HEK293 (cell line): ENCODE measurements at regions not wholly inside any gene's neighbourhood (a gene's known extent, or its start where the extent isn't known, plus 50 kb on each side); places are given as distances from the start of the nearest gene placed in this dataset.

ENCODE experiments used
- CTCF ChIA-PET: fragments of 350-600 bp; formaldehyde crosslinking; extraction: SDS; loops from one replicate; lab custom pipeline; 2021; ENCODE audit warnings: antibody characterized with exemption; lab: Yijun Ruan, JAX
- POLR2A ChIA-PET: fragments of 300-600 bp; formaldehyde crosslinking; extraction: SDS; loops from one replicate; lab custom pipeline; 2020; ENCODE audit warnings: antibody characterized with exemption, inconsistent platforms; lab: Yijun Ruan, JAX
- H3K27ac ChIP-seq: fragments of 200-500 bp; sonication (Bioruptor generic); 2 replicates; pipeline ENCODE4 v1.5.1; 2014; ENCODE audit warnings: low read depth, low read length, control low read depth, inconsistent platforms; ENCODE audit errors: extremely low read depth
- H3K36me3 ChIP-seq, 2 experiments: fragments of 200-500 bp in 1 of 2; sonication (Bioruptor generic) in 1 of 2; 1 replicate in 1 of 2; 2 replicates in 1 of 2; pipeline ENCODE4 v1.5.1; 2014 to 2017; ENCODE audit warnings: inconsistent platforms in 2 of 2, low read length in 2 of 2; ENCODE audit not compliant: control insufficient read depth in 2 of 2, insufficient read depth in 1 of 2
- H3K4me1 ChIP-seq: fragments of 200-500 bp; sonication (Bioruptor generic); 2 replicates; pipeline ENCODE4 v1.5.1; 2014; ENCODE audit warnings: mild to moderate bottlenecking, low read length, inconsistent platforms; ENCODE audit not compliant: control insufficient read depth, insufficient read depth
- H3K4me3 ChIP-seq: 2 replicates; pipeline ENCODE4 v1.5.1; 2011; ENCODE audit warnings: low read depth, mild to moderate bottlenecking, control low read depth, low read length, moderate library complexity
- H3K9me3 ChIP-seq: fragments of 200-500 bp; sonication (Bioruptor generic); 2 replicates; pipeline ENCODE4 v1.5.1; 2014; ENCODE audit warnings: low read depth, low read length, inconsistent platforms; ENCODE audit not compliant: control insufficient read depth, insufficient read depth
- GLIS2 ChIP-seq: fragments of 450-650 bp; formaldehyde crosslinking; IDR thresholded peaks from 2 replicates; pipeline ENCODE4 v1.5.1; 2016; ENCODE audit warnings: missing biosample characterization, missing genetic modification characterization
- KLF7 ChIP-seq: fragments of 450-650 bp; formaldehyde crosslinking; IDR thresholded peaks from 2 replicates; pipeline ENCODE4 v1.5.1; 2016; ENCODE audit warnings: missing biosample characterization, missing genetic modification characterization, borderline replicate concordance
- ZBTB11 ChIP-seq: fragments of 450-650 bp; formaldehyde crosslinking; conservative IDR thresholded peaks from 2 replicates; pipeline ENCODE4 v1.5.1; 2016; ENCODE audit warnings: low read depth, missing biosample characterization, missing genetic modification characterization
- ZNF16 ChIP-seq: fragments of 450-650 bp; formaldehyde crosslinking; IDR thresholded peaks from 2 replicates; pipeline ENCODE4 v1.5.1; 2016; ENCODE audit warnings: low read depth, missing biosample characterization, missing genetic modification characterization
- ZNF23 ChIP-seq: fragments of 450-650 bp; formaldehyde crosslinking; IDR thresholded peaks from 2 replicates; pipeline ENCODE4 v1.5.1; 2016; ENCODE audit warnings: missing biosample characterization, missing genetic modification characterization, borderline replicate concordance
- ZNF529 ChIP-seq: fragments of 450-650 bp; formaldehyde crosslinking; IDR thresholded peaks from 2 replicates; pipeline ENCODE4 v1.5.1; 2017; ENCODE audit warnings: missing genetic modification characterization, missing biosample characterization; ENCODE audit not compliant: insufficient replicate concordance
- ZNF549 ChIP-seq: fragments of 450-650 bp; IDR thresholded peaks from 2 replicates; pipeline ENCODE4 v1.5.1; 2018; ENCODE audit warnings: missing biosample characterization, missing genetic modification characterization, mild to moderate bottlenecking, inconsistent platforms, moderate library complexity
- ZNF621 ChIP-seq: fragments of 450-650 bp; formaldehyde crosslinking; IDR thresholded peaks from 2 replicates; pipeline ENCODE4 v1.5.1; 2017; ENCODE audit warnings: missing biosample characterization, missing genetic modification characterization
- ZNF677 ChIP-seq: fragments of 450-650 bp; IDR thresholded peaks from 2 replicates; pipeline ENCODE4 v1.5.0; 2018; ENCODE audit warnings: missing biosample characterization, mild to moderate bottlenecking, missing genetic modification characterization, moderate library complexity
- ZNF776 ChIP-seq: fragments of 450-650 bp; formaldehyde crosslinking; IDR thresholded peaks from 2 replicates; pipeline ENCODE4 v1.5.0; 2017; ENCODE audit warnings: missing biosample characterization, missing genetic modification characterization, borderline replicate concordance
- TF ChIP-seq, protein P1 (sequence below): fragments of 450-650 bp; formaldehyde crosslinking; IDR thresholded peaks from 2 replicates; pipeline ENCODE4 v1.5.1; 2016; ENCODE audit warnings: missing biosample characterization, missing genetic modification characterization
- TF ChIP-seq, protein P2 (sequence below): IDR thresholded peaks from 2 replicates; pipeline ENCODE4 v1.6.1; 2011; ENCODE audit warnings: mild to moderate bottlenecking, low read depth, low read length, borderline replicate concordance
- TF ChIP-seq, protein P3 (sequence below): fragments of 450-650 bp; formaldehyde crosslinking; IDR thresholded peaks from 2 replicates; pipeline ENCODE4 v1.5.1; 2017; ENCODE audit warnings: missing biosample characterization, missing genetic modification characterization

DNA sequence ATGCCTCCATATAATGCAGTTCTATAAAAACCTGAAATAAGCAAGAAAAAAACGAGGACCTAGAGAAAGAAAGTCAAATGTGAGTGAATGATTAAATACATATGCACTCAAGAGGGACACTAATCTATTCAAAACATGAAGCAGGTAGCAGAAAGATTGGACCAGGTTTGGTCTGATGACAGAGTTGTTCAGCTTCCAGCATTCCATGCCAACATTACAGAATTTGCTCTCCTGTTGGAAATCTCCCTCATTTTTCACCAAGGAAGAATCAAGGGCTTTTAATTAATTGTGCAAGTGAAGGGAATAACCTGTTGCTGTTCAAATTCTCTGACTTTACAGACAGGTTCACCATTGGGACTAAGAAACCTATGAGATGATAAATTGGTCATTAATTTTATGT is 379.0 kb upstream of the RASGEF1B start (continued):
- TF ChIP-seq, protein P1, sequence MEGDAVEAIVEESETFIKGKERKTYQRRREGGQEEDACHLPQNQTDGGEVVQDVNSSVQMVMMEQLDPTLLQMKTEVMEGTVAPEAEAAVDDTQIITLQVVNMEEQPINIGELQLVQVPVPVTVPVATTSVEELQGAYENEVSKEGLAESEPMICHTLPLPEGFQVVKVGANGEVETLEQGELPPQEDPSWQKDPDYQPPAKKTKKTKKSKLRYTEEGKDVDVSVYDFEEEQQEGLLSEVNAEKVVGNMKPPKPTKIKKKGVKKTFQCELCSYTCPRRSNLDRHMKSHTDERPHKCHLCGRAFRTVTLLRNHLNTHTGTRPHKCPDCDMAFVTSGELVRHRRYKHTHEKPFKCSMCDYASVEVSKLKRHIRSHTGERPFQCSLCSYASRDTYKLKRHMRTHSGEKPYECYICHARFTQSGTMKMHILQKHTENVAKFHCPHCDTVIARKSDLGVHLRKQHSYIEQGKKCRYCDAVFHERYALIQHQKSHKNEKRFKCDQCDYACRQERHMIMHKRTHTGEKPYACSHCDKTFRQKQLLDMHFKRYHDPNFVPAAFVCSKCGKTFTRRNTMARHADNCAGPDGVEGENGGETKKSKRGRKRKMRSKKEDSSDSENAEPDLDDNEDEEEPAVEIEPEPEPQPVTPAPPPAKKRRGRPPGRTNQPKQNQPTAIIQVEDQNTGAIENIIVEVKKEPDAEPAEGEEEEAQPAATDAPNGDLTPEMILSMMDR (tag by site-specific recombination): no peak
- TF ChIP-seq, protein P2, sequence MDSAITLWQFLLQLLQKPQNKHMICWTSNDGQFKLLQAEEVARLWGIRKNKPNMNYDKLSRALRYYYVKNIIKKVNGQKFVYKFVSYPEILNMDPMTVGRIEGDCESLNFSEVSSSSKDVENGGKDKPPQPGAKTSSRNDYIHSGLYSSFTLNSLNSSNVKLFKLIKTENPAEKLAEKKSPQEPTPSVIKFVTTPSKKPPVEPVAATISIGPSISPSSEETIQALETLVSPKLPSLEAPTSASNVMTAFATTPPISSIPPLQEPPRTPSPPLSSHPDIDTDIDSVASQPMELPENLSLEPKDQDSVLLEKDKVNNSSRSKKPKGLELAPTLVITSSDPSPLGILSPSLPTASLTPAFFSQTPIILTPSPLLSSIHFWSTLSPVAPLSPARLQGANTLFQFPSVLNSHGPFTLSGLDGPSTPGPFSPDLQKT: no peak

GRCh38 chr4:81845761-81846160 is 374.1 kb upstream of the RASGEF1B start:
- CTCF ChIA-PET: interaction anchor here (0.7 to 3.2 kb wide), 5 partner anchors 15 to 439 kb away, joined by 3 to 25 read pairs (median 6); no protein-coding TSS in a partner anchor
- H3K9me3 ChIP-seq: no peaks in the 10 kb centered on the region
- H3K4me3 ChIP-seq: no peak overlapping the region
- no peak overlapping the region for H3K27ac ChIP-seq
- H3K4me1 ChIP-seq: no peaks in the 10 kb centered on the region
- H3K36me3 ChIP-seq: no peaks in the 10 kb centered on the region
- POLR2A ChIA-PET: no interaction called here
- TF ChIP-seq ZBTB11 (tag by site-specific recombination) (no peak), ZNF529 (tag by site-specific recombination) (no peak), ZNF677 (no peak), ZNF16 (tag by site-specific recombination) (no peak), GLIS2 (tag by site-specific recombination) (no peak), ZNF549 (tag by site-specific recombination) (no peak), ZNF621 (no peak), ZNF776 (no peak)

GRCh38 chr4:81845273-81845672 is 373.6 kb upstream of the RASGEF1B start:
- H3K9me3 ChIP-seq: no peaks in the 10 kb centered on the region
- no peak overlapping the region for H3K27ac ChIP-seq
- CTCF ChIA-PET: interaction anchor here (0.9 to 3.2 kb wide), 11 partner anchors 11 to 446 kb away, joined by 3 to 25 read pairs (median 3); no protein-coding TSS in a partner anchor
- H3K4me1 ChIP-seq: no peaks in the 10 kb centered on the region
- no peaks in the 10 kb centered on the region for H3K36me3 ChIP-seq
- TF ChIP-seq KLF7 (tag by site-specific recombination) (no peak), ZNF23 (tag by site-specific recombination) (no peak)
- TF ChIP-seq, protein P3, sequence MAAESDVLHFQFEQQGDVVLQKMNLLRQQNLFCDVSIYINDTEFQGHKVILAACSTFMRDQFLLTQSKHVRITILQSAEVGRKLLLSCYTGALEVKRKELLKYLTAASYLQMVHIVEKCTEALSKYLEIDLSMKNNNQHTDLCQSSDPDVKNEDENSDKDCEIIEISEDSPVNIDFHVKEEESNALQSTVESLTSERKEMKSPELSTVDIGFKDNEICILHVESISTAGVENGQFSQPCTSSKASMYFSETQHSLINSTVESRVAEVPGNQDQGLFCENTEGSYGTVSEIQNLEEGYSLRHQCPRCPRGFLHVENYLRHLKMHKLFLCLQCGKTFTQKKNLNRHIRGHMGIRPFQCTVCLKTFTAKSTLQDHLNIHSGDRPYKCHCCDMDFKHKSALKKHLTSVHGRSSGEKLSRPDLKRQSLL (tag by site-specific recombination): no peak
- POLR2A ChIA-PET: no interaction called here
- no peak overlapping the region for H3K4me3 ChIP-seq
